Hepatocyte (in vitro differentiated cells): ENCODE measurements at regions not wholly inside any gene's neighbourhood (a gene's known extent, or its start where the extent isn't known, plus 50 kb on each side); places are given as distances from the start of the nearest gene placed in this dataset.

Experiments
- DNase-seq: peaks from one replicate; pipeline ENCODE4 v3.0.0-alpha.2; 2016; ENCODE audit warnings: low spot score
- H2AFZ ChIP-seq: fragments of 200-600 bp; sonication (generic); 2 replicates; pipeline ENCODE4 v1.6.0; 2016; ENCODE audit warnings: antibody characterized with exemption, mild to moderate bottlenecking
- H3K27ac ChIP-seq: fragments of 200-600 bp; sonication (generic); 2 replicates; pipeline ENCODE4 v1.5.1; 2016; ENCODE audit warnings: mild to moderate bottlenecking
- H3K27me3 ChIP-seq: fragments of 200-600 bp; sonication (generic); 2 replicates; pipeline ENCODE4 v1.6.1; 2016
- H3K36me3 ChIP-seq: fragments of 200-600 bp; sonication (generic); replicated peaks from 2 replicates; pipeline ENCODE4 v1.5.1; 2016; ENCODE audit warnings: low read depth; ENCODE audit not compliant: insufficient read depth
- H3K4me1 ChIP-seq: fragments of 200-600 bp; sonication (generic); 2 replicates; pipeline ENCODE4 v1.5.1; 2016; ENCODE audit warnings: mild to moderate bottlenecking, moderate library complexity; ENCODE audit not compliant: insufficient read depth
- H3K4me2 ChIP-seq: fragments of 200-600 bp; sonication (generic); 2 replicates; pipeline ENCODE4 v1.6.0; 2016
- H3K4me3 ChIP-seq: fragments of 200-600 bp; sonication (generic); 2 replicates; pipeline ENCODE4 v1.5.1; 2016; ENCODE audit warnings: mild to moderate bottlenecking
- H3K79me2 ChIP-seq: fragments of 200-600 bp; sonication (generic); 2 replicates; pipeline ENCODE4 v1.6.0; 2017; ENCODE audit warnings: mild to moderate bottlenecking
- H3K9me2 ChIP-seq: fragments of 200-600 bp; sonication (generic); replicated peaks from 2 replicates; pipeline ENCODE4 v1.6.0; 2017; ENCODE audit warnings: mild to moderate bottlenecking; ENCODE audit not compliant: insufficient read depth
- H3K9me3 ChIP-seq: fragments of 200-600 bp; sonication (generic); 2 replicates; pipeline ENCODE4 v1.5.1; 2016; ENCODE audit warnings: low read depth, mild to moderate bottlenecking
- H4K20me1 ChIP-seq: fragments of 200-600 bp; sonication (generic); 2 replicates; pipeline ENCODE4 v1.6.0; 2016; ENCODE audit warnings: mild to moderate bottlenecking; ENCODE audit not compliant: insufficient read depth, poor library complexity, severe bottlenecking
- CTCF ChIP-seq: fragments of 200-600 bp; sonication (generic); IDR thresholded peaks from 2 replicates; pipeline ENCODE4 v1.5.1; 2016; ENCODE audit warnings: antibody characterized with exemption, mild to moderate bottlenecking; ENCODE audit not compliant: poor library complexity
- EZH2 ChIP-seq: fragments of 200-600 bp; sonication (generic); IDR thresholded peaks from 2 replicates; pipeline ENCODE4 v1.6.1; 2016; ENCODE audit warnings: antibody characterized with exemption, mild to moderate bottlenecking, borderline replicate concordance
- EZH2phosphoT487 ChIP-seq: fragments of 200-600 bp; sonication (generic); IDR thresholded peaks from one replicate; pipeline ENCODE4 v1.6.1; 2018; ENCODE audit warnings: antibody characterized with exemption, mild to moderate bottlenecking, low read depth, moderate library complexity; ENCODE audit not compliant: unreplicated experiment, severe bottlenecking
- WGBS: methylation state at CpG from one replicate; pipeline ENCODE4 v1.1.6; 2016; ENCODE audit warnings: low lambda C conversion rate; ENCODE audit errors: missing lambda C conversion rate; 5-methylcytosine and 5-hydroxymethylcytosine counted together

GRCh38 chr5:99607124-99607523, 678.3 kb upstream of the CHD1 start:
- Histone ChIP-seq H2AFZ (no peak overlapping the region), H3K27ac (no peak overlapping the region), H3K9me3 (no peaks in the 10 kb centered on the region), H3K4me2 (no peak overlapping the region), H3K4me1 (no peaks in the 10 kb centered on the region), H4K20me1 (no peaks in the 10 kb centered on the region), H3K4me3 (no peak overlapping the region), H3K36me3 (no peaks in the 10 kb centered on the region), H3K9me2 (no peaks in the 10 kb centered on the region), H3K79me2 (no peaks in the 10 kb centered on the region), H3K27me3 (no peaks in the 10 kb centered on the region)
- no peak for DNase-seq
- TF ChIP-seq EZH2phosphoT487 (no peak), CTCF (no peak), EZH2 (no peak)

GRCh38 chr5:99605904-99606303, 677.1 kb upstream of the CHD1 start:
- H2AFZ ChIP-seq: no peak overlapping the region
- WGBS: 94% methylated on average over 3 of the region's 3 CpGs
- H3K9me3 ChIP-seq: no peaks in the 10 kb centered on the region
- H3K4me1 ChIP-seq: no peaks in the 10 kb centered on the region
- no peaks in the 10 kb centered on the region for H4K20me1 ChIP-seq
- no peak overlapping the region for H3K27ac ChIP-seq
- no peak for DNase-seq
- H3K9me2 ChIP-seq: no peaks in the 10 kb centered on the region
- no peak overlapping the region for H3K4me3 ChIP-seq
- TF ChIP-seq EZH2phosphoT487 (no peak), CTCF (no peak), EZH2 (no peak)
- no peak overlapping the region for H3K4me2 ChIP-seq
- no peaks in the 10 kb centered on the region for H3K36me3 ChIP-seq
- H3K79me2 ChIP-seq: no peaks in the 10 kb centered on the region
- H3K27me3 ChIP-seq: no peaks in the 10 kb centered on the region

- Histone ChIP-seq H2AFZ (no peak overlapping the region), H3K36me3 (no peaks in the 10 kb centered on the region), H3K27me3 (no peaks in the 10 kb centered on the region), H3K4me1 (no peaks in the 10 kb centered on the region), H4K20me1 (no peaks in the 10 kb centered on the region), H3K9me3 (no peaks in the 10 kb centered on the region), H3K4me2 (no peak overlapping the region), H3K9me2 (no peaks in the 10 kb centered on the region), H3K79me2 (no peaks in the 10 kb centered on the region), H3K4me3 (no peak overlapping the region), H3K27ac (no peak overlapping the region)
- 90% methylated on average over 1 of the region's 1 CpG for WGBS
- no peak for TF ChIP-seq EZH2
- no peak for TF ChIP-seq CTCF
- TF ChIP-seq EZH2phosphoT487: no peak
- DNase-seq: no peak
Observed at GRCh38 chr5:99600952-99601351, 672.1 kb upstream of the CHD1 start.

- TF ChIP-seq EZH2 (no peak), EZH2phosphoT487 (no peak), CTCF (no peak)
Observed at GRCh38 chr5:99590806-99591205, 662.0 kb upstream of the CHD1 start.

More at GRCh38 chr5:99590806-99591205, 662.0 kb upstream of the CHD1 start:
- 75% methylated on average over 1 of the region's 1 CpG for WGBS
- peaks cover 4% of the 10 kb centered on the region for H3K4me1 ChIP-seq
- H3K27me3 ChIP-seq: no peaks in the 10 kb centered on the region
- no peak overlapping the region for H2AFZ ChIP-seq
- H3K4me2 ChIP-seq: no peak overlapping the region
- H3K36me3 ChIP-seq: no peaks in the 10 kb centered on the region
- no peaks in the 10 kb centered on the region for H3K9me3 ChIP-seq
- no peak for DNase-seq
- H4K20me1 ChIP-seq: no peaks in the 10 kb centered on the region
- no peaks in the 10 kb centered on the region for H3K9me2 ChIP-seq
- no peak overlapping the region for H3K4me3 ChIP-seq
- H3K27ac ChIP-seq: no peak overlapping the region
- H3K79me2 ChIP-seq: no peaks in the 10 kb centered on the region
